GM12892 (cell line): ENCODE measurements at regions not wholly inside any gene's neighbourhood (a gene's known extent, or its start where the extent isn't known, plus 50 kb on each side); places are given as distances from the start of the nearest gene placed in this dataset.
"Not testable (repeated sequence)": the region's sequence is repeated elsewhere in the genome, so short reads cannot be mapped to it uniquely, and the experiment has no call there.

ENCODE experiments used
- POLR2A ChIP-seq: IDR thresholded peaks from 2 replicates; pipeline ENCODE4 v1.6.1; 2011; ENCODE audit warnings: low read depth, low read length, control low read depth
- TAF1 ChIP-seq: IDR thresholded peaks from 2 replicates; pipeline ENCODE4 v1.6.1; 2011; ENCODE audit warnings: low read depth, mild to moderate bottlenecking, control low read depth, low read length, borderline replicate concordance

GRCh38 chr1:121080197-121080903 is 103.8 kb downstream of the FAM72B start:
- not testable (repeated sequence) for TF ChIP-seq POLR2A, TAF1
